ENCODE measurements at regions not wholly inside any gene's neighbourhood (a gene's known extent, or its start where the extent isn't known, plus 50 kb on each side); places are given as distances from the start of the nearest gene placed in this dataset.

DNA sequence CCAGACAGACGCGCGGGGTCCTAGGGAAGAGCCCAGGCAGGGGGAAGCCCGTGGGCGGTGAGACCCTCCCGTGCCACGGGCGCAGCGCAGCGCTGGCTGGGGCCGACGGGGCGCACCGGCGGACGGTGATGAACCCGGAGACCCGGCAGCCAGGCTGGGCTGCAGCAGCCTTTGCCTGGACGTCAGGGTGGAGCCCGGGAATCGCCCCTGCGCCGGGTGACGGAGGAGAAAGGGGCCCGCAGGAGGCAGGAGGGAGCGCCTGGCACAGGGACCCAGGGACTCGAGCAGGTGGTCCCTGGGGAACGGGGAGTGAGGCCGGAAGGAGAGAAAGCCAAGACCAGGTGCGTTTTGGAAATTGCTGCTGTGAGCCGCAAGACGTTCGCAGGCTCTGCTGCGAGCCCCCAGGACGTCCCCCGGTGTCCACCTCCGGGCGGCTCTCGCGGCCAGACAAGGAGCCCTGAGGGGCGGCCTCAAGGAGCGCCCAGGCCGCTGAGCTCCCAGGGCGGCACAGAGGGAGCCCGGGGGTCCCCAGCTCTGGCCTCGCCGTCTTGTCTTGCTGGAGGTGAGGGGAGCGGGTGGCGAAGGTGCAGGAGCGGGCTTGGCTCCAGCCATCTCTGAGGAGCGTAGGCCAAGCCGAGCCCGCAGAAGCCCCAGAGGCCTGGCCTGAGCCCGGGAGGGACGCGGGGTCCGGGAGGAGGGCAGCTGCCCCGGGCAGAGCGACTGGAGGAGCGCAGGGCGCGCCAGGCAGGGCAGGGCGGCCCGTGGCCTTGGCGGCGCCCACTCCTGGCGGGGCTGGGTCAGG is 191.2 kb upstream of the PDE10A start:
- H3K36me3 ChIP-seq (ENCODE audit: control insufficient read depth, insufficient read depth, low read length): no peaks in the 10 kb centered on the region
- no peaks in the 10 kb centered on the region for H3K9me3 ChIP-seq (ENCODE audit: control insufficient read depth, low read length)
- H3K4me1 ChIP-seq (ENCODE audit: control insufficient read depth, insufficient read depth, low read length): no peaks in the 10 kb centered on the region
- WGBS, 2 experiments: 50 to 52% methylated on average over 67 of the region's 67 CpGs
- peaks cover 40% of the 10 kb centered on the region for H3K27me3 ChIP-seq (ENCODE audit: control insufficient read depth, insufficient read depth, low read length, poor library complexity, severe bottlenecking)
- no peak overlapping the region for H3K27ac ChIP-seq (ENCODE audit: insufficient read depth, low read depth, low read length, poor library complexity, severe bottlenecking)
- H3K4me3 ChIP-seq (ENCODE audit: insufficient read depth, low read depth, low read length): no peak overlapping the region

DNA sequence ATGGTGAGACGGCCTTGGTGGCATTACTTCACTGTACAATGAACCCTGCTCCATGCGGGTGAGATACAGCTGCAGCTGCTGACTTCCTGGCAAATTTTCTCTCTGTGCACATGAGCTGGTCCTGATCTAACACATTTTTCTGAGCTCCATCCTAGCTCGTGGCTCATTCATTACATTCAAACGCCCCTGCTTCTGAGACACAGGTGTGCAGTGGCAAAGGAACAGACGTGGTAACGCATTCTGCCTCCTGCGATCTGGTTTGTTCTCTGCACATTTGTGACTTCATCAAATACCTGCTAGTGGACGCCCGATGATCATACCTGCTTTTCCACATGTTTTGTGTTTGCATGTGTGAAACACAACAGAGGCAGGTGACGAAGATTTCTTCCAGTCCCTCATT is 189.6 kb upstream of the PDE10A start:
- Histone ChIP-seq H3K27ac (ENCODE audit: insufficient read depth, low read depth, low read length, poor library complexity, severe bottlenecking) (no peak overlapping the region), H3K4me1 (ENCODE audit: control insufficient read depth, insufficient read depth, low read length) (no peaks in the 10 kb centered on the region), H3K4me3 (ENCODE audit: insufficient read depth, low read depth, low read length) (no peak overlapping the region), H3K36me3 (ENCODE audit: control insufficient read depth, insufficient read depth, low read length) (no peaks in the 10 kb centered on the region), H3K27me3 (ENCODE audit: control insufficient read depth, insufficient read depth, low read length, poor library complexity, severe bottlenecking) (peaks cover 40% of the 10 kb centered on the region), H3K9me3 (ENCODE audit: control insufficient read depth, low read length) (no peaks in the 10 kb centered on the region)
- WGBS, 2 experiments: 83 to 84% methylated on average over 10 of the region's 10 CpGs

DNA sequence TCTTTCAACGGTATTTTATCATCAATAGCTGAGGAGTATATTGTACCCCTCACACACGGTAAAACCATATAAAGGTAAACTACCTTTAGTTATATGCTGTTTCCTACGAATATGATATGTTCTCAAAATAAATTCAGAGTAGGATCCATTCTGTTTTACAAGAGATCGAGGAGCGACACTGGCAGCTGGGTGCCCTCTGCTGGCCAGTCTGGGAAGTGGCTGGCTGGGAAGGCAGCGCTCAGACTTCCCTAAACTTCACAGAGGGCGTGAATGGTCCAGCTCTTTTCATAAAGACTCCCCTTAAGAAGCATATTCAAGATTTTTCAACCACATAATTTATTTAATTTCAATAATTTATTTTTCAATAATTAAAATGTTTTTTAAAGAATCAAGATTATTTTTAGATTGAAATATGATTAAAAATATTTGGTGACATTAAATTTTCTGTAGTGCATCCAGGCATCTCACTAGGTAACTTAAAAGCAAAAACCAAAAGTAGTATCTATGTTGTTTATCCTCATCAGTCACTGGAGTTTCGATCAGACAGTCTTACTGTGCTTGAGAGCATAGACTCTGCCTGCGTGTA is 187.5 kb upstream of the PDE10A start:
- Histone ChIP-seq H3K27ac (ENCODE audit: insufficient read depth, low read depth, low read length, poor library complexity, severe bottlenecking) (no peak overlapping the region), H3K27me3 (ENCODE audit: control insufficient read depth, insufficient read depth, low read length, poor library complexity, severe bottlenecking) (peaks cover 40% of the 10 kb centered on the region), H3K9me3 (ENCODE audit: control insufficient read depth, low read length) (no peaks in the 10 kb centered on the region), H3K4me1 (ENCODE audit: control insufficient read depth, insufficient read depth, low read length) (no peaks in the 10 kb centered on the region), H3K4me3 (ENCODE audit: insufficient read depth, low read depth, low read length) (no peak overlapping the region), H3K36me3 (ENCODE audit: control insufficient read depth, insufficient read depth, low read length) (no peaks in the 10 kb centered on the region)
- WGBS, 2 experiments: 27 to 29% methylated on average over 7 of the region's 9 CpGs

DNA sequence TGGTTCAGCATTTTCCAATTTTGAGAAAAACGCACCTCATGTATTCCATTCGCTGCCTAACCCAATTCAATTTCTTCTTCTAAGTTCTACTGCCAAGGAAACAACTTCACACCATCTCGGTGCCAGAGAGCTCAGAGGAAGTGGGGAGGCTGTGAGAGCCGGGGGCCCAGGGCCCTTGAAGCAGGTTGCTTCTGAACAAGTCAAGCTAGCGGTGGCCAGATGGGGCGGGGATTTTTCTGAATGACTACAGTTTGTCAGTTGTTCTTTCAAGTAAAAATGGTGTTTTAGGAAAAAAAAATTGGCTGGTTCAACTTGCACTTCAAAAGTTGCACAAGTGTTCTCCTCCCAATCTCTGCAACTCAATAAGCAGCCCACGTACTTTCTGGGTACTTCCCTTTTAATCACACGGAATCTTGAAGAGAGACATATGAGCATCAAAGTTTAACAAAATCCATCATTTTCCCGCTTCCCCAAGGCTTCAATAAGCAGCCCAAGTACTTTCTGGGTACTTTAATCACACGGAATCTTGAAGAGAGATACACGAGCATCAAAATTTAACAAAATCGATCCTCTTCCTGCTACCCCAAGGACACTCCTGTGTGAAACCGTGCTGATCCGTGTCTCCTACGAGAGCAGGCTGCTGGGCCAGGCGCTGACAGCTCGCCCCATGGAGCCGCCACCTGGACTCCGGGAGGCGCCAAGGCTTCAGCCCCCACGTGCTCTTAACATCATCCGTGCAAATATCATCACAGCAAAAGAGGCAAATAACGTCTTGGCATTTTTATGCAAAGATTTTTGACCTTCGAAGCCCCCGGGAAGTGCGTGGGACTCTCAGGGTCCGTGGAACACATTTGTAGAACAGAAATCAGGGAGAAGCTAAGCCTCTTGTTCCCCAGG is 186.7 kb upstream of the PDE10A start:
- Histone ChIP-seq H3K27ac (ENCODE audit: insufficient read depth, low read depth, low read length, poor library complexity, severe bottlenecking) (no peak overlapping the region), H3K27me3 (ENCODE audit: control insufficient read depth, insufficient read depth, low read length, poor library complexity, severe bottlenecking) (peaks cover 36% of the 10 kb centered on the region), H3K36me3 (ENCODE audit: control insufficient read depth, insufficient read depth, low read length) (no peaks in the 10 kb centered on the region), H3K4me3 (ENCODE audit: insufficient read depth, low read depth, low read length) (no peak overlapping the region), H3K4me1 (ENCODE audit: control insufficient read depth, insufficient read depth, low read length) (no peaks in the 10 kb centered on the region), H3K9me3 (ENCODE audit: control insufficient read depth, low read length) (no peaks in the 10 kb centered on the region)
- whole genome bisulfite sequencing, 2 experiments: 66 to 68% methylated on average over 27 of the region's 27 CpGs

DNA sequence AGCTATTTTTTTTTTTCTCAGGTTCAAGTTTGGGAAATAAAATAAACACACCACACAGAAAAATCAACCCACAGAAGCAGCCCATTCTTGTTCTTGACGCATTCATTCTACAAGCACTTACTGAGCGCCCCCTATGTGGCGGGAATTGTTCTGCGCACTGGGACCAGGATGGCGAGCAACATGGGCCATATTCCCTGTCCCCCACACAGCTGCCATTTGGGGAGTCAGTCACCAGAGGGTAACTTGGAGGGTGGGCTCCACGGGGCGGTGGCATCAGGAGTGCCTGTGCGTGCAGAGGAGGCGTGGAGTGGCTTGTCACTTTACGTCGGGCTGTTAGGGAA is 185.0 kb upstream of the PDE10A start:
- H3K36me3 ChIP-seq (ENCODE audit: control insufficient read depth, insufficient read depth, low read length): no peaks in the 10 kb centered on the region
- 93 to 95% methylated on average over 11 of the region's 11 CpGs for WGBS, 2 experiments
- no peak overlapping the region for H3K27ac ChIP-seq (ENCODE audit: insufficient read depth, low read depth, low read length, poor library complexity, severe bottlenecking)
- H3K9me3 ChIP-seq (ENCODE audit: control insufficient read depth, low read length): no peaks in the 10 kb centered on the region
- H3K27me3 ChIP-seq (ENCODE audit: control insufficient read depth, insufficient read depth, low read length, poor library complexity, severe bottlenecking): peaks cover 19% of the 10 kb centered on the region
- no peak overlapping the region for H3K4me3 ChIP-seq (ENCODE audit: insufficient read depth, low read depth, low read length)
- H3K4me1 ChIP-seq (ENCODE audit: control insufficient read depth, insufficient read depth, low read length): no peaks in the 10 kb centered on the region

DNA sequence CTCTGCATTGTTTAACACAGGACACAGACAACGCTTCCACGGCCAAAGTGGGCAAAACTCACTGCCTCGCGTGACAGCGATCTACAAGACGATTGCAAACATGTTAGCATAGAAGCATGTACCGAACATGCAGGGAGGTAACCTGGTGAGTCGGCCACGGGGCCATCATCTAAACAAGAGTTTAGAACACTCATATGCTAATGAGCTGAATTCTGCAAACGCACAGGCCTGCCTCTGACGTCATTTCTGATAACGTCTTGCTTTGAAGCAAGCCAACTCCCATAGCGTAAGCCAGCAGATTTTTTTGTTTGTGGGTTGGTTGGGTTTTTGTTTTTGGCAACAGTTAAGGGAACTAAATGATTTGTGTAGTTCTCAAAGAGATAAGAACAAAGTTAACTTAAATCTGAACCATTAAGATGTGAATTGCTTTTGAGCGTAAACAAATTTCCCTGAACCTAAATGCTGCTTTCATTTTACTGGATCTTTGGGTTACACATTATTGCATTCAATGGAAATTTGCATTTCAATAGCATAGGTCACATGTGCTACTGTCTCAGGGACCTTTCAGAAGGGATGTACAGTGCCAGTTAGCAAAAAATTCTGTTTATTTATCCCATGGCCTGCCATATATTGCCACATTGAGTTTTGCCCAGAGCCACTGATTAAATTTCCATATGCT is 184.5 kb upstream of the PDE10A start:
- H3K36me3 ChIP-seq (ENCODE audit: control insufficient read depth, insufficient read depth, low read length): no peaks in the 10 kb centered on the region
- 80 to 81% methylated on average over 14 of the region's 14 CpGs for WGBS, 2 experiments
- H3K27ac ChIP-seq (ENCODE audit: insufficient read depth, low read depth, low read length, poor library complexity, severe bottlenecking): no peak overlapping the region
- no peaks in the 10 kb centered on the region for H3K4me1 ChIP-seq (ENCODE audit: control insufficient read depth, insufficient read depth, low read length)
- H3K27me3 ChIP-seq (ENCODE audit: control insufficient read depth, insufficient read depth, low read length, poor library complexity, severe bottlenecking): peaks cover 14% of the 10 kb centered on the region
- H3K4me3 ChIP-seq (ENCODE audit: insufficient read depth, low read depth, low read length): no peak overlapping the region
- H3K9me3 ChIP-seq (ENCODE audit: control insufficient read depth, low read length): no peaks in the 10 kb centered on the region

DNA sequence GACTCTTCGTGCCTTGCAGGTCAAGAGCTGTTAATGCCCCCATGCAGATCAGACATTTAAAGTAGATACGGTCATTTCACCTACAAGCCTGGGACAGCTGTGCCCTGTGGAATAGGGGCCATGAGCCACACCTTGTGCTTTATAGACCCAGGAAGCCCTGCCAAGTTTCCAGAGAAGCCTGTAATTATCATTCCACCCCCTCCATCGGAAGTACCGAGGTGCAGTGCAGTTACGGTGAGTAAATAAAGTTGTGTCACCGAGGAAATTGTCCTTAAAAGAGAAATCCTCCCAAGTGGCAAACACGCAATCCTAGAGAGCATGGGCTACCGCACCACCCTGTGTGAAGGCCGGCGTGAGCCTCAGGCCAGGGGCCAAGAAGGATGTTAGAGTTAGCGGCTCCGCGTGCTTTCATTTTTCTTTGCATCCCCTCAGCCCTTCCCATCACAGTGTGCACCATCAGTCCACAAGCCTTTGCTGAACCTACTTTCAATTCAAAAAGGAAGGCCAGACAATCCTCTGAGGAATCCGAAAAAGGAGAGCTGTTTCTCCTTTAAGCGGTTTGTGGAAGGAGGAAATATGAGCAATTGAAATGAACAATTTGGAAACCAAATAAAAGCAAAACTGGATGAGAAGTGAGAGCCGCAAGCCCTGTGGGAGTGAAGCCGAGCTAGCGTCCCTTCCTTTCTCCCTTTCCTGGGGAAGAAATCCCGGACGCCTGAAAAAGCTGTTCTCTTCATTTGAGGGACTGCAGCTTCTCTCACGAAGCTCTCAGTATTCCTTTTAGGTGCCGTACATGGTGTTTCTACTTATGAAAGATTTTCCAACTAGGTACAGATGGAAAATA is 183.3 kb upstream of the PDE10A start:
- Histone ChIP-seq H3K9me3 (ENCODE audit: control insufficient read depth, low read length) (no peaks in the 10 kb centered on the region), H3K27me3 (ENCODE audit: control insufficient read depth, insufficient read depth, low read length, poor library complexity, severe bottlenecking) (peaks cover 6% of the 10 kb centered on the region), H3K36me3 (ENCODE audit: control insufficient read depth, insufficient read depth, low read length) (no peaks in the 10 kb centered on the region), H3K4me1 (ENCODE audit: control insufficient read depth, insufficient read depth, low read length) (peaks cover 3% of the 10 kb centered on the region), H3K4me3 (ENCODE audit: insufficient read depth, low read depth, low read length) (no peak overlapping the region), H3K27ac (ENCODE audit: insufficient read depth, low read depth, low read length, poor library complexity, severe bottlenecking) (no peak overlapping the region)
- WGBS, 2 experiments: 81 to 85% methylated on average over 22 of the region's 22 CpGs

DNA sequence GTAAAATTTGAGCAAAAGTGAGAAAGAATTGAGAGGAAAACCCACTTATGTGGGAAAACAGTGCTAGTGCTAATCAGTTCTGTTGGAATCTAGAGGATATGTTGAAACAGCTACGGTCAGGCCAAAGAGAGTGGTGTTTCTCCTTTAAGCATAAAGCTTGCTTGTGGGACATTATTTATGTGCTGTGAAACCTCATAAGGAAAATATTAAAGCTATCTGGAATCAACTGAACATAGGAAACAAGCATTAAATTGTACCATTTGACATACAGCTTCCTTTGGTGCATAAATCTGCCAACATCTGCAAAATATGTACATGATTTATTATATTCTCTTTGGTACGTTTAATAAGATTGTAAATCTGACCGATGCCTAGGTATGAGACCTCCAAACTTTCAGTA is 182.5 kb upstream of the PDE10A start:
- H3K27ac ChIP-seq (ENCODE audit: insufficient read depth, low read depth, low read length, poor library complexity, severe bottlenecking): no peak overlapping the region
- WGBS, 2 experiments: 91% methylated on average over 3 of the region's 3 CpGs
- H3K4me1 ChIP-seq (ENCODE audit: control insufficient read depth, insufficient read depth, low read length): peaks cover 4% of the 10 kb centered on the region

DNA sequence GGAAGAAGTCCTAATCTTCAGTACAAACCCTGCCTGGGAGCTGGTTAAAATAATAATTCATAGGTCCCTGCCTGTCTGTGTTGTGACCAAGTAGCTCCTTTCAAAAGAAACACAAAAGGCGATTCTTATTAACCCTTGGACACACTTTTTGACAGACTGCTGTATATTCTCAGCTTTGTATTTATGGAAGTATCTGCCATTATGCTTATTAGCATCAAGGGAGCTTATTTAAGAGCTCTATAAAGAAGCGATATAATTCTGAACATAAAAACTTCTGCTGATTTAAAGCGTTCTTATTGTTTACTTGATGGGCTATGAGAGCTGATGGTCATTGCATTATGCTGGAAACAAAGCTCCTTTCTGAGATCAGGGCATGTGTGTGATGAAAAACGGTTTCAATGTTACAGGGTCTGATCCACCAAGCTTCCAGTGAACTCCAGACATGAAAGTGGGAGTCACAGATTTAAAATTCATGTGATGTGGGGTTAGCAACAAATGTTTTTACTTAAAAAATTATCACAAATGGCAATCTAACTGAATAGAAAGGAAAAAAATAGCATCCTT is 181.8 kb upstream of the PDE10A start:
- Histone ChIP-seq H3K27ac (ENCODE audit: insufficient read depth, low read depth, low read length, poor library complexity, severe bottlenecking) (no peak overlapping the region), H3K36me3 (ENCODE audit: control insufficient read depth, insufficient read depth, low read length) (no peaks in the 10 kb centered on the region), H3K27me3 (ENCODE audit: control insufficient read depth, insufficient read depth, low read length, poor library complexity, severe bottlenecking) (peaks cover 3% of the 10 kb centered on the region), H3K4me1 (ENCODE audit: control insufficient read depth, insufficient read depth, low read length) (peaks cover 4% of the 10 kb centered on the region), H3K9me3 (ENCODE audit: control insufficient read depth, low read length) (no peaks in the 10 kb centered on the region), H3K4me3 (ENCODE audit: insufficient read depth, low read depth, low read length) (no peak overlapping the region)
- WGBS, 2 experiments: 88 to 94% methylated on average over 4 of the region's 4 CpGs

More for the DNA sequence above, 182.5 kb upstream of the PDE10A start:
- no peaks in the 10 kb centered on the region for H3K9me3 ChIP-seq (ENCODE audit: control insufficient read depth, low read length)
- H3K27me3 ChIP-seq (ENCODE audit: control insufficient read depth, insufficient read depth, low read length, poor library complexity, severe bottlenecking): peaks cover 6% of the 10 kb centered on the region
- H3K36me3 ChIP-seq (ENCODE audit: control insufficient read depth, insufficient read depth, low read length): no peaks in the 10 kb centered on the region
- H3K4me3 ChIP-seq (ENCODE audit: insufficient read depth, low read depth, low read length): no peak overlapping the region
